GM21825 (cell line): ENCODE measurements at regions not wholly inside any gene's neighbourhood (a gene's known extent, or its start where the extent isn't known, plus 50 kb on each side); places are given as distances from the start of the nearest gene placed in this dataset.
"Not testable (repeated sequence)": the region's sequence is repeated elsewhere in the genome, so short reads cannot be mapped to it uniquely, and the experiment has no call there.

Source experiments
- ATAC-seq: cut with Tn5 transposase; IDR thresholded peaks from one replicate; pipeline ENCODE4 v1.9.1; 2021; ENCODE audit warnings: mild to moderate bottlenecking, moderate library complexity; ENCODE audit not compliant: unreplicated experiment

GRCh38 chr14:22492622-22493542, 96.1 kb downstream of the DAD1 start:
- no peak for ATAC-seq

GRCh38 chr14:22491683-22492621, 97.1 kb downstream of the DAD1 start:
- ATAC-seq: peak; percentile 39

GRCh38 chr14:22491053-22491452, 98.0 kb downstream of the DAD1 start:
- ATAC-seq: not testable (repeated sequence)

- no peak for ATAC-seq
These were observed 98.8 kb downstream of the DAD1 start for GRCh38 chr14:22489957-22490950.

- ATAC-seq: no peak
These were observed 99.8 kb downstream of the DAD1 start for GRCh38 chr14:22489244-22489545.

- no peak for ATAC-seq
These were observed 100.3 kb downstream of the DAD1 start for GRCh38 chr14:22488522-22489243.

GRCh38 chr14:22487941-22488340, 101.1 kb downstream of the DAD1 start:
- no peak for ATAC-seq

GRCh38 chr14:22487401-22487800, 101.6 kb downstream of the DAD1 start:
- ATAC-seq: no peak

- no peak for ATAC-seq
These were observed 102.3 kb downstream of the DAD1 start for GRCh38 chr14:22486675-22487074.

- ATAC-seq: no peak
These were observed 103.4 kb downstream of the DAD1 start for GRCh38 chr14:22485649-22486048.

- ATAC-seq: no peak
These were observed 103.8 kb downstream of the DAD1 start for GRCh38 chr14:22485178-22485577.

- ATAC-seq: no peak
These were observed 104.4 kb downstream of the DAD1 start for GRCh38 chr14:22484632-22485031.

GRCh38 chr14:22483863-22484593, 105.0 kb downstream of the DAD1 start:
- no peak for ATAC-seq

- ATAC-seq: no peak
These were observed 106.1 kb downstream of the DAD1 start for GRCh38 chr14:22482782-22483553.

- no peak for ATAC-seq
These were observed 106.8 kb downstream of the DAD1 start for GRCh38 chr14:22482085-22482694.

GRCh38 chr14:22481546-22481945, 107.5 kb downstream of the DAD1 start:
- no peak for ATAC-seq

- no peak for ATAC-seq
These were observed 109.1 kb downstream of the DAD1 start for GRCh38 chr14:22479776-22480464.
